ENCODE measurements at regions not wholly inside any gene's neighbourhood (a gene's known extent, or its start where the extent isn't known, plus 50 kb on each side); places are given as distances from the start of the nearest gene placed in this dataset.
"Not testable (repeated sequence)": the region's sequence is repeated elsewhere in the genome, so short reads cannot be mapped to it uniquely, and the experiment has no call there.

- DNase-seq; H3K36me3 ChIP-seq (ENCODE audit: low read depth, missing control alignments); H3K4me1 ChIP-seq; H3K27ac ChIP-seq; H3K4me3 ChIP-seq; intact Hi-C loops (cut with DNase I; ENCODE audit: low total_unique reads); H3K9me3 ChIP-seq; H3K27me3 ChIP-seq: not testable (repeated sequence)
- no CpG with 5 or more reads among the region's 45 CpGs for WGBS, 2 donors
These were observed 101.7 kb upstream of the ZNF337 start for GRCh38 chr20:25798174-25798993.

DNA sequence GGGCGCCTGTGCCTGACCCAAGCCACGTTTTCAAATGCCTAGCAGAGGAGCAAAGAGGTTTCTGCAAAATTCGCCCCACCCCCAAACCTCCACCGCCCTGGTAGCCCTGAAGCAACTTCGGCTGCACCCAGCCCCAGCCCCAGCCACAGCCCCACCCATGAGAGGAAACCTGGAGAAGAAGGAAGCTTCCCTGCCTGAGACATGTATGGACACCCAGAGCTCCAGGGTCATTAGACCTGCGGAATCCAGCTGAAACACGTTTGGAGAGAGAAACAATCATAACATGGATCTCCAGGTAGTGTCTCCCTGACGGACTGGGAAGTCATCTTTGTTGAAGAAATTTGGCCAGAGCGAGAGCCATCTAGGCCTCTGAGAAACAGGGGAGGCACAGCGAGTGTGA is 100.4 kb upstream of the ZNF337 start:
- H3K36me3 ChIP-seq (ENCODE audit: low read depth, missing control alignments); H3K9me3 ChIP-seq; H3K27ac ChIP-seq; H3K4me3 ChIP-seq; H3K27me3 ChIP-seq; H3K4me1 ChIP-seq; intact Hi-C loops (cut with DNase I; ENCODE audit: low total_unique reads); DNase-seq: not testable (repeated sequence)
- WGBS, 2 donors = no CpG with 5 or more reads among the region's 10 CpGs

DNA sequence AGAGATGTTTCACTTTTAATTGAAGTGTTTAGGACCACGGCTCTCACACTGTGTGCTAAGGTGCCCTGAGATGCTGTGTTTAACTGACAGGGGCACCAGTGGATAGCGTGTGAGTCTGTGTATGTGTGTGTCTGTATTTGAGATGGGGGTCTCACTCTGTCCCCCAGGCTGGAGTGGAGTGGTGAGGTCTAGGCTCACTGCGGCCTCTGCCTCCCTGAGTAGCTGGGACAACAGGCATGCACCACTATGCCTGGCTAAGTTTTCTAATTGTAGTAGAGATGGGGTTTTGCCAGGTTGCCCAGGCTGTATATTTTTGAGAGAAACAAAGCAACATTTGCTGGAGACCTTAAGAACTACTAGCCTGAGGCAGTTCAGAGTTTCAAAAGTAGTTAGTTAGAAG is 80.6 kb upstream of the ZNF337 start:
- 75 to 87% methylated on average over 2 to 3 of the region's 3 CpGs for WGBS, 2 donors
- H3K4me3 ChIP-seq; DNase-seq; H3K27me3 ChIP-seq; intact Hi-C loops (cut with DNase I; ENCODE audit: low total_unique reads); H3K9me3 ChIP-seq; H3K4me1 ChIP-seq; H3K36me3 ChIP-seq (ENCODE audit: low read depth, missing control alignments); H3K27ac ChIP-seq: not testable (repeated sequence)

GRCh38 chr20:25774711-25775110 is 78.1 kb upstream of the ZNF337 start:
- H3K4me1 ChIP-seq; H3K27ac ChIP-seq; H3K36me3 ChIP-seq (ENCODE audit: low read depth, missing control alignments); H3K27me3 ChIP-seq; H3K9me3 ChIP-seq; intact Hi-C loops (cut with DNase I; ENCODE audit: low total_unique reads); DNase-seq: not testable (repeated sequence)
- WGBS, 2 donors = 70 to 72% methylated on average over 6 to 24 of the region's 24 CpGs
- H3K4me3 ChIP-seq = peak overlapping the region in 1 of 2 donors; percentile 23

- DNase-seq; intact Hi-C loops (cut with DNase I; ENCODE audit: low total_unique reads); H3K36me3 ChIP-seq (ENCODE audit: low read depth, missing control alignments); H3K4me1 ChIP-seq; H3K9me3 ChIP-seq; H3K27ac ChIP-seq; H3K27me3 ChIP-seq: not testable (repeated sequence)
- 67 to 68% methylated on average over 8 to 13 of the region's 18 CpGs for WGBS, 2 donors
- H3K4me3 ChIP-seq = peak overlapping the region in 1 of 2 donors; percentile 23
These were observed 77.5 kb upstream of the ZNF337 start for GRCh38 chr20:25774203-25774602.

- H3K4me1 ChIP-seq; H3K9me3 ChIP-seq; H3K27ac ChIP-seq; H3K4me3 ChIP-seq; H3K27me3 ChIP-seq; DNase-seq; intact Hi-C loops (cut with DNase I; ENCODE audit: low total_unique reads); H3K36me3 ChIP-seq (ENCODE audit: low read depth, missing control alignments): not testable (repeated sequence)
- WGBS, 2 donors = 60 to 95% methylated on average over 2 to 3 of the region's 3 CpGs
These were observed 75.8 kb upstream of the ZNF337 start for GRCh38 chr20:25772437-25772836.

DNA sequence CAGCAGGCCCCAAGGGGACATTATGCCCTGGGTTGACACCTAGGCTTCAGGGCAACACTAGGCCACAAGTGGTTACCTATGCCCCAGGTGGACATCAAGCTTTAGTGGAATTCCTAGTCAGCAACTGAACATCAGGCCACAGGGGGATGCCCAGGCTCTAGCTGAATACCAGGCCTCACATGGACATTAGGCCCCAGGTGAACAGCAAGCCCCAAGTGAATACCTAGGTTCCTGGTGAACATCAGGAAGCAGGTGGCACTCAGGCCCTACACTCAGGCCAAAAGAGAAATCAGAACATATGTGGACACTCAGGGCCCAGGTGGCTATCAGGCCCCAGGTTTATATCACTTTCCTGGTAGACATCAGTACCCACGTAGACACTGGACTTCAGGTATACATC is 75.2 kb upstream of the ZNF337 start:
- H3K27me3 ChIP-seq; DNase-seq; H3K4me3 ChIP-seq; H3K27ac ChIP-seq; H3K36me3 ChIP-seq (ENCODE audit: low read depth, missing control alignments); H3K4me1 ChIP-seq; intact Hi-C loops (cut with DNase I; ENCODE audit: low total_unique reads); H3K9me3 ChIP-seq: not testable (repeated sequence)
- 75% methylated on average over 1 of the region's 1 CpG; no CpG with 5 or more reads in 1 of the 2 donors for WGBS, 2 donors

DNA sequence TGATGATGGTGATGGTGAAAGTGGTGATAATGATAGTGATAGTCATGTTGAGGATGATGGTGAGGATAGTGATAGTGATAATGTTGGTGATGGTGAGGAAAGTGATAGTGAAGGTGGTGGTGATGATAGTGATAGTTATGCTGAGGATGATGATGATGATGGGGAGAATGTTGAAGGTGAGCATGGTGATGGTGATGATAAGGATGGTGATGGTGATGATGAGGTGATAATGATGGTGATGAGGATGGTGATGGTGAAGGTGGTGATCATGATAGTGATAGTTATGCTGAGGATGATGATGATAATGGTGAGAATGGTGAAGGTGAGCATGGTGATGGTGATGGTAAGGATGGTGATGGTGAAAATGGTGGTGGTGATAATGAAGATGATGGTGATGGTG is 64.9 kb upstream of the ZNF337 start:
- Histone ChIP-seq H3K9me3 (no peaks in the 10 kb centered on the region), H3K36me3 (ENCODE audit: low read depth, missing control alignments) (no peaks in the 10 kb centered on the region), H3K27ac (no peak overlapping the region), H3K4me1 (no peaks in the 10 kb centered on the region), H3K27me3 (no peaks in the 10 kb centered on the region), H3K4me3 (no peak overlapping the region)
- intact Hi-C loops (cut with DNase I; ENCODE audit: low total_unique reads) = no loop called here
- no peak for TF ChIP-seq POLR2A (IDR thresholded peaks at IDR 0.05)
- TF ChIP-seq CTCF (IDR thresholded peaks at IDR 0.05) = no peak
- DNase-seq = no peak

- H3K27me3 ChIP-seq; H3K36me3 ChIP-seq (ENCODE audit: low read depth, missing control alignments); intact Hi-C loops (cut with DNase I; ENCODE audit: low total_unique reads); H3K4me1 ChIP-seq; H3K9me3 ChIP-seq; DNase-seq; H3K4me3 ChIP-seq; H3K27ac ChIP-seq: not testable (repeated sequence)
- WGBS, 2 donors = 62 to 70% methylated on average over 2 of the region's 2 CpGs
These were observed 64.4 kb upstream of the ZNF337 start for GRCh38 chr20:25761046-25761445.

Measured in testis (tissue), 2 donors.